Subcutaneous abdominal adipose tissue (tissue), 5 donors: ENCODE measurements at regions not wholly inside any gene's neighbourhood (a gene's known extent, or its start where the extent isn't known, plus 50 kb on each side); places are given as distances from the start of the nearest gene placed in this dataset.
"Not testable (repeated sequence)": the region's sequence is repeated elsewhere in the genome, so short reads cannot be mapped to it uniquely, and the experiment has no call there.

ENCODE experiments used
- H3K27ac ChIP-seq: one replicate; pipeline ENCODE4 v1.7.0; 2013; ENCODE audit warnings: low read depth, mild to moderate bottlenecking, inconsistent platforms, low read length, moderate library complexity
- H3K27me3 ChIP-seq, 5 donors: one replicate each; pipeline ENCODE4 v1.7.0; 2013; ENCODE audit warnings: low read length in 5 of 5, inconsistent platforms in 1 of 5; ENCODE audit not compliant: control insufficient read depth in 5 of 5, insufficient read depth in 4 of 5
- H3K36me3 ChIP-seq, 5 donors: one replicate each; pipeline ENCODE4 v1.7.0; 2013; ENCODE audit warnings: low read length in 5 of 5; ENCODE audit not compliant: control insufficient read depth in 5 of 5, insufficient read depth in 5 of 5
- H3K4me1 ChIP-seq, 5 donors: one replicate each; pipeline ENCODE4 v1.7.0; 2013; ENCODE audit warnings: low read length in 5 of 5, mild to moderate bottlenecking in 3 of 5, moderate library complexity in 1 of 5; ENCODE audit not compliant: control insufficient read depth in 5 of 5, insufficient read depth in 5 of 5
- H3K4me3 ChIP-seq, 5 donors: one replicate each; pipeline ENCODE4 v1.7.0; 2013; ENCODE audit warnings: low read length in 5 of 5, low read depth in 1 of 5
- H3K9ac ChIP-seq, 5 donors: one replicate each; pipeline ENCODE4 v1.7.0; 2013; ENCODE audit warnings: low read length in 5 of 5, mild to moderate bottlenecking in 4 of 5, moderate library complexity in 3 of 5
- H3K9me3 ChIP-seq, 5 donors: one replicate each; pipeline ENCODE4 v1.7.0; 2013; ENCODE audit warnings: low read length in 5 of 5; ENCODE audit not compliant: control insufficient read depth in 5 of 5
- donor health status: healthy.
- donor health status: healthy.
- donor health status: healthy.
- donor health status: healthy.
- donor health status: healthy.

- no peak overlapping the region for H3K4me3 ChIP-seq
- no peaks in the 10 kb centered on the region for H3K4me1 ChIP-seq
- no peak overlapping the region for H3K27ac ChIP-seq
- H3K9ac ChIP-seq: no peak overlapping the region
- peaks cover 0 to 5% (median 0%) of the 10 kb centered on the region in 5 donors for H3K9me3 ChIP-seq
- H3K27me3 ChIP-seq: no peaks in the 10 kb centered on the region
- H3K36me3 ChIP-seq: no peaks in the 10 kb centered on the region
Observed at GRCh38 chr9:75540185-75540584, 350.3 kb upstream of the PCSK5 start.

GRCh38 chr9:75541734-75542133 lies 348.7 kb upstream of the PCSK5 start:
- no peak overlapping the region for H3K27ac ChIP-seq
- peaks cover 0 to 4% (median 0%) of the 10 kb centered on the region in 5 donors for H3K9me3 ChIP-seq
- H3K27me3 ChIP-seq: no peaks in the 10 kb centered on the region

GRCh38 chr9:75544815-75545214 lies 345.7 kb upstream of the PCSK5 start:
- Histone ChIP-seq H3K4me1 (no peaks in the 10 kb centered on the region), H3K9ac (no peak overlapping the region), H3K27me3 (no peaks in the 10 kb centered on the region), H3K27ac (no peak overlapping the region), H3K9me3 (no peaks in the 10 kb centered on the region), H3K36me3 (no peaks in the 10 kb centered on the region), H3K4me3 (no peak overlapping the region)

More at GRCh38 chr9:75541734-75542133, 348.7 kb upstream of the PCSK5 start:
- Histone ChIP-seq H3K4me1 (no peaks in the 10 kb centered on the region), H3K9ac (no peak overlapping the region), H3K4me3 (no peak overlapping the region), H3K36me3 (no peaks in the 10 kb centered on the region)

GRCh38 chr9:75545287-75545686 lies 345.2 kb upstream of the PCSK5 start:
- Histone ChIP-seq H3K27me3 (no peaks in the 10 kb centered on the region), H3K36me3 (no peaks in the 10 kb centered on the region), H3K4me3 (no peak overlapping the region), H3K27ac (no peak overlapping the region), H3K4me1 (no peaks in the 10 kb centered on the region), H3K9ac (no peak overlapping the region), H3K9me3 (no peaks in the 10 kb centered on the region)

- Histone ChIP-seq H3K36me3 (no peaks in the 10 kb centered on the region), H3K4me3 (no peak overlapping the region), H3K27me3 (no peaks in the 10 kb centered on the region), H3K4me1 (no peaks in the 10 kb centered on the region), H3K9me3 (no peaks in the 10 kb centered on the region), H3K27ac (no peak overlapping the region), H3K9ac (no peak overlapping the region)
Observed at GRCh38 chr9:75548871-75549270, 341.6 kb upstream of the PCSK5 start.

GRCh38 chr9:75551861-75552260 lies 338.6 kb upstream of the PCSK5 start:
- Histone ChIP-seq H3K27me3 (no peaks in the 10 kb centered on the region), H3K4me3 (no peak overlapping the region), H3K4me1 (no peaks in the 10 kb centered on the region), H3K9ac (no peak overlapping the region), H3K27ac (no peak overlapping the region), H3K36me3 (no peaks in the 10 kb centered on the region), H3K9me3 (no peaks in the 10 kb centered on the region)

- Histone ChIP-seq H3K9me3 (no peaks in the 10 kb centered on the region), H3K4me3 (no peak overlapping the region), H3K36me3 (no peaks in the 10 kb centered on the region), H3K27ac (no peak overlapping the region), H3K9ac (no peak overlapping the region), H3K4me1 (no peaks in the 10 kb centered on the region), H3K27me3 (no peaks in the 10 kb centered on the region)
Observed at GRCh38 chr9:75552941-75553340, 337.5 kb upstream of the PCSK5 start.

- H3K9ac ChIP-seq, H3K36me3 ChIP-seq, H3K9me3 ChIP-seq, H3K4me3 ChIP-seq, H3K4me1 ChIP-seq, H3K27ac ChIP-seq, H3K27me3 ChIP-seq: not testable (repeated sequence)
Observed at GRCh38 chr9:75566813-75567212, 323.7 kb upstream of the PCSK5 start.

- no peaks in the 10 kb centered on the region for H3K9me3 ChIP-seq
- no peaks in the 10 kb centered on the region for H3K4me1 ChIP-seq
- no peak overlapping the region for H3K9ac ChIP-seq
- H3K27ac ChIP-seq: no peak overlapping the region
- no peaks in the 10 kb centered on the region for H3K27me3 ChIP-seq
- no peaks in the 10 kb centered on the region for H3K36me3 ChIP-seq
- H3K4me3 ChIP-seq: no peak overlapping the region
Observed at GRCh38 chr9:75570538-75570937, 319.9 kb upstream of the PCSK5 start.

- Histone ChIP-seq H3K9ac (no peak overlapping the region), H3K9me3 (no peaks in the 10 kb centered on the region), H3K27me3 (no peaks in the 10 kb centered on the region), H3K27ac (no peak overlapping the region), H3K4me3 (no peak overlapping the region), H3K36me3 (no peaks in the 10 kb centered on the region), H3K4me1 (peaks cover 0 to 4% (median 0%) of the 10 kb centered on the region in 5 donors)
Observed at GRCh38 chr9:75574569-75574968, 315.9 kb upstream of the PCSK5 start.

GRCh38 chr9:75582870-75583269 lies 307.6 kb upstream of the PCSK5 start:
- H3K9ac ChIP-seq: no peak overlapping the region

More at GRCh38 chr9:75582870-75583269, 307.6 kb upstream of the PCSK5 start:
- Histone ChIP-seq H3K4me3 (no peak overlapping the region), H3K27ac (no peak overlapping the region), H3K9me3 (no peaks in the 10 kb centered on the region), H3K4me1 (no peaks in the 10 kb centered on the region), H3K27me3 (no peaks in the 10 kb centered on the region), H3K36me3 (no peaks in the 10 kb centered on the region)
